RPMI8226 (cell line): ENCODE measurements at regions not wholly inside any gene's neighbourhood (a gene's known extent, or its start where the extent isn't known, plus 50 kb on each side); places are given as distances from the start of the nearest gene placed in this dataset.
A peak's percentile ranks its signal among the peaks of the same experiment; 100 is the strongest.
"Not testable (repeated sequence)": the region's sequence is repeated elsewhere in the genome, so short reads cannot be mapped to it uniquely, and the experiment has no call there.

ENCODE experiments used
- DNase-seq: peaks from one replicate; pipeline ENCODE4 v3.0.0-alpha.2; 2015

DNA sequence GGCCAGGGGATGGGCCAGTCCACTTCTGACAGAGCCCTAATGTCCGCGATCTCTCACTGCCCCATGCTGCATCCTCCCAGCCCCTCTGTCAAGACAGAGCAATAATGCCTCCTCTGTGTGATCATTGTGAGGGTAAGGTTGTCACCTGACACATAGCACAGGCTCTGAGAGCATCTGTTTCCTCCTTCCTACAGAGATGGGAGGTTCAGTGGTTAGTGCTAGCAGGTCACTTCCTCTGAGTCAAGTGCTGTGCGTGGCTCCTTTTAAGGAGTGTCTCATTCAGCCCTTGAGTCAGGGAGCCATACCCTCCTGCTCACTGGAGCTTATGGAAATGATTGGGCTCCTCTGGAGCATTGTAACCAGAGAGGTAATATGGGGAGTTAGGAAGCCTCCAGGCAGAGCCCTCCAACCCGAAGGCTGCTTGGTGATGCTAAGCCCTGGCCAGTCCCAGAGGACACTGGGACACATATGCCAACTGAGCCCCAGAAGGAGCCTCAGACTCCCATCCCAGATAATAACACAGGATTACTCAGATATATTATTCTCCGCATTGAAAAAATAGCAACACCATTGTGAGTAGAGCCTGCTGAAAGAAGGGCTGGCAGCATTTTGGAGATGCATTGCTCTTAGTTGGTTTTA lies 189.0 kb downstream of the GALNT1 start:
- DNase-seq = no peak

DNA sequence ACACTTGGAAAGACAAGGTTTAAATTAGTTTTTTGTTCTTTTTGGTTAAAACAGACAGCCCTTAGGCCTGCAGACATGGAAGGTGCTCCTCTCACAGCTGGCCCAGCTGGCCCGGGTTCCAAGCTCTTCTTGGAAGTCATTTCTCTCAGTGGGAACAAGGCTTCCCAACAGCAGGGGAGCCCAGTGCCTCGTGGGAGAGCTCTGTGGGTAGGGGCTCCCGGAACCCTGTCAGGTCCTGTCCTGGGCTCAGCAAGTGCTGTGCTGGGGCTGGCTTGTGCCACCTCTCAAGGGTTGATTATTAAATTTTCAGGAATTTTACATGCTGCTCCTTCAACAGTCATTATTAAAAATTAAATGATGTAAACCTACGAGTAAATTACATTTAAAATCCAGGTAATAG lies 189.6 kb downstream of the GALNT1 start:
- DNase-seq = no peak

DNA sequence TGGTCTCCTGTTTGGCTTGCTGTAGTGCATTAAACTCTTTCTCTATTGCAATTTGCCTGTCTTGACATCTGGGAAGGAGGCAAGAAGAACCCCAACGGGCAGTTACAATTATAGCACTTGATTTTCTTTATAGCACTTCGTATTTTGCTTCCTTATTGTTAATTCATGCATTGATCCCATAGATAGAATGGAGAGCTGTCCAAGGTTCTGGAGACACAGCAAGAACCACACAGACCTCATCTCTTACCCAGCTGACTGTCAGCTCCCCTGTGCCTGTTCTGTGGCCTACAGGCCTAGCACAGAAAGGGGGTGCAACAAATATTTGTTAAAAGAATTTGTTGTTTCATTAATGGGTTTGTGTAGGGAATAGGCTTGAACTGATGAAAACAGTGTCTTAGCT lies 194.3 kb downstream of the GALNT1 start:
- peak; percentile 12 for DNase-seq

DNA sequence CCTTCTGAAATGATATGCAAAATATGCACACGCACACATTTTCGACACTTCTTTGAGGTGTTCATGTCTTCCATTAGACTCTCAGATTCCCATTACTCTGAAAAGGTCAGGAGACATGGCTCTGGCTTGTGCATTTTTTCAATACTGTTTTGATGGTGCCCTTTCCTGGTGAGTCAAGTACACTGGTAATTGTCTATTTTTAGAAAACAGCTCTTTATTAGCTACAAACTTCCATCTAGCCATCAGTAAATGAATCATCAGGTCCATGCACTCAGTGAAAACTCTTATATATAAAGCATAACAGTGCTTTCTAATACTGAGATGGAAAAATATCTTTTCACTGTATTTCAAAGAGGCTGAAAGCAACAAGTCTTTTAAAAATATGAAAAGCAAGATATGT lies 194.9 kb downstream of the GALNT1 start:
- DNase-seq = no peak

DNA sequence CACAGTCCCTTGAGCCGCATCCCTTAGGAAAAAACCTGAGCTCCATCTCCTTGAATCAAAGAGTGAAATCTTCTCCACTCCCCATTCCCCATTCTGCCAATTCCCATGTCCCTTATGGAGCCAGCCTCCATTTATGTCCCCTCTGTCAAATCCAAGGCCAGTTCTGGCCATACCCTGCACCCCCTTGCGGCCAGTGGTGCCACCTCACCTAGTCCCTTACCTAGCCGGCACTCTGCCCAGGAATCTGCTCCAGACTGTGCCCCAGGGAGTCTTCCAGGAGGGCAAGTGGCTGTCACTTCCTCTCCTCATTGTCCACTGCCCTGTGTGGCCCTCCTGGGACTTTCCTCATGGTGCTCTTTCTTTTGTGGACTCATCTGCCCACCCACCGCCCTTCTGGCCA lies 195.4 kb upstream of the RMP24 start:
- no peak for DNase-seq

DNA sequence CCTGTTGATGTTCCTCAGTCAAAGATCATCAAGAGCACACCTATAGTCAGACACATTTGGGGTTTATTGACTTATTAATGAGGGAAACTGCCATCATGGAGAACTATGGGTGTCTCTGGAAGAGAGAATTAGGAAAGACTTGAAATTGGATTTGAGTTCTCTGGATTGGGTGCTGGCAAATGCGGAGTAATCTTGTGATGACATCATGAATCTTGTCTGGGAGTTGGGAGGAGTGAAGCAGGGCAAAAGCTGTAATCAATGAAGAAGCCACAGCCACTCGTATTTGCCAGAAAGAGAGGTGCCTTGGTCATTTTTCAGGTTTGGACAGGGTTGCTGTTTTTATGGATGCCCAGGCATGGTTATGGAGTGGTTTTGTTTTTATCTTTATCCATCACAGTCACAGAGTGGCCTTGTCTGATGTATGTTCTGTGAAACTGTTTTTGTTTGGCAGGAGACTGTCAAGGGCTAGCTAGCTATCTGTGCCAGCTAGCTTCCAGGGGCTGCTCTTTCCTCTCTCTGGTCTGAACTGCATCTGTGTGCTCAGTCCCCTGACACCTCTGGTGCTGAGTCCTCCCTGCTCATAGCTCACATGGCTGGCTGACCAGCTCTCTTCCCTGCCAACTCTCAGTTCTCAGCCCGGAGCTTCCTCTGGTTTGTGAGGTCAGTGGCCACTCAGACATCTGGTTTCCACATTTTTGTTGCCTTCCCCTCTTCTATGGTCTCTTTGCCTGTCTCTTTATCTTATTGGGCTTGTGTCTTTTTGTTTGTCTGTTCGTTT lies 193.4 kb upstream of the RMP24 start:
- no peak for DNase-seq

DNA sequence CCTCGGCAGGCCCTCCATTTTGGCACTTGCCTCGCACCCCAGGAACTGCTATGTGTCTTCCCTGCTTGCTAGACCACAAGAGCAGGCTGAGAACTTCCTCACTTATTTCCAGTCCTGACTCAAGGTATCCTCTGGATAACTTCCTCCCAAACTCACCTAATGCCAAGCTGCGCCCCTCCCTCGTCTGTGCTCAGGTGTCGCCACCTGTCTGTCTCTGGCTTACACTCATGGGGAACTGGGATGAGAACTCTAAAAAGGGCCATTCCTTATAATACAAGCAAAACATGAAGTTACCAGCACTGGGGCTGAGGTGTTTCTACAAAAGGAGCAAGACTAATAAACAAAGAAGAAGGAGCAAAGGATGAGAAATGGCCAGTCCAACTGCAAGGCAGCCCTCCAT lies 191.5 kb upstream of the RMP24 start:
- no peak for DNase-seq

DNA sequence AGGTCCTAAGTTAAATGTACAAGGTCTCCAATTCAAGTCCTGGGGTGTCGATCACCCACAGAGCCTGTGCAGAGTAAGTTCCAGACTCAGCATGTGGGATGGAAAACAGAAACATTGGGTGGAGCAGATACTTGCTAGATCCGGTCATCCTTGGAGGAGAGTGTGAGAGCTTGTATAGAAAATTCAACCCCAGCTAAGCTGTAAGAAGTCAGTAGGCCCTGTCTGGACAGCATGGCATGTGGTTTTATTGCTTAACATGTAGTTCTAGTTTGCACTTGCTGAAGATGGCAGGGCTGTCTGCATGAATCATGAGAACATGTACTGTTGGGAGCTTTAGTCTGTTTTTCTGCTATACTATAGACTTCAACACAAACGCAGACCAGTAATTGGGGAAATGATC lies 189.6 kb upstream of the RMP24 start:
- DNase-seq = no peak

DNA sequence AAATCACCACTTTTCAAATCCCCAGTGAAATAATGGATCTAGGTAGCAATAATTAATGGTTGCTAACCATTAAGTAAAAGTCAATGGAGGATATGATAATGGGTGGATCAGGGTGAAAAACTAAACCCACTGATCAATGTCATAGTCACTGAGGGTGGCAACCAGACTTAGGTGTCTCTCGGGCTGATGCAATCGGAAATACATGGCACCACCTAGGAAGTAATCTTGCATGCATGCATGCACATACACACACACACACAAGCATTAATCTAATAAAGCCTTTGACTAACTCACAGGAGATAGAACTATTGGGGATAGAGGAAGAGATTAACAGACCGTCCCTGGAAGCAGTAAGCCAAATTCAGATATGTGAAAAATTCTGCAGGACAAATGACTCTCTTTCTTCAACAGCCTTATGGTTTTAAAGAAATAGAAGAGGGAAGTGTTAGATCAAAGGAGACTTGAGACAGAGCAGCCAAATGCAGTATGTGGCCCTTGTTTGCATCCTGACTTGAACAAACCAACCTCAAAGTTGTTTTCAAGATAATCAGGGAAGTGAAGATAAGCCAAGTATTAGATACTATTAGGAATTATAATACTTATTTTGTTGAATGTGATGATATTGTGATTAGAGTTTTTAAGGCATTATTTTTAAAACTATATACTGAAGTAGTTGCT lies 186.0 kb upstream of the RMP24 start:
- DNase-seq = no peak

DNA sequence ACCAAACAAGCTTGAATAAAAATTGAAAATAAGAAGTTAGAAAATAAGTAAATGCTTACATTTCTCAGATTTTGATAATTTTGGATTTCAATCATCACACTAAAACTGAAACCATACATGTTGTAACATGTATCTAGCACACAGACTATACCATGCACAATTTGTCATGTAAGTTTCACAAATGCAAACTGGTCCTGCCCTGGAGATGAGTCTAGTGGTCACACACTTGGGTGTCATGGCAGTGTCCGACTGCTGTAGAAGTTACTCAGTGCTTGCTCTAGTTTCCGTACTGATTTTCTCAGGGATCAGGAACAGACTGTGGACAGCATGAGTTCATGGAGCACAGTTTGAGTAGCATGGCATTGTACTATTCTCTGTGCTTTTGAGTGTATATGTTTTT lies 182.9 kb upstream of the RMP24 start:
- DNase-seq = no peak

DNA sequence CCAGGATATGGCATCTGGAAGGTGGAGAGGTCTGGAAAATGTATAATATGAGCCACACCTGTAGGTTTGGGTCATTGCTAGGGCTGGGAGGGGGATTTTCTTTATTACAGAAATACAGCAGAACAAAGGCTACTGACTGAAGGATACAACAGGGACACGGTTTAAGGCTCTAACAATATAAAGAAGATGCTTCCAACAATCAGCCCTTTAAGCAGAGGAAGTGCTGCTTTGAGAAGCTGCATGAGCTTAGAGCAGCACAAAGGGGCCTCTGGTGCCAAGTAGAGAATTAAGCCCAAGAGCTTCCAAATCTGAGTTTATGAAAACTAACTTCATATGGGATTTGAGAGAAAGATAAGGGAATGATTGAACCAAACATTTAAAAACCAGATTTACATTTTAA lies 174.5 kb upstream of the RMP24 start:
- DNase-seq = no peak

DNA sequence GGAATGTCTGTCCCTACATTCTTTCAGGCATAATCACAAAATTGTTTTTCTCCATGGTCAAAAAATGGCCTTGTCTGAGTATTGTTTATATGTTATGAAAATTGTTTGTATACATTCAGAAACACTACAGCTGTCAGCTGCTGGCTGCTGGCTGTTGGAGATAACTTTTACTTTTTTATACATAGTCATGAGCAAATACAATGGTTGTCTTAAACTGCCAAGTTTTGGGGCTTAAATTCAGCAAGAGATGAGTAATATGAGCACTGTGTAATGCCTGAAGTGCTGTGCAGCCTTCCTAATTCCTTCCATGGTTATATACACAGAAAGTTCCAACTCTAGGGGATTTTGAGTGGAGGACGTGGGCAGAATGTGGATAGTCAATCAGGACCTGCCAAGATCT lies 168.9 kb upstream of the RMP24 start:
- DNase-seq = no peak

DNA sequence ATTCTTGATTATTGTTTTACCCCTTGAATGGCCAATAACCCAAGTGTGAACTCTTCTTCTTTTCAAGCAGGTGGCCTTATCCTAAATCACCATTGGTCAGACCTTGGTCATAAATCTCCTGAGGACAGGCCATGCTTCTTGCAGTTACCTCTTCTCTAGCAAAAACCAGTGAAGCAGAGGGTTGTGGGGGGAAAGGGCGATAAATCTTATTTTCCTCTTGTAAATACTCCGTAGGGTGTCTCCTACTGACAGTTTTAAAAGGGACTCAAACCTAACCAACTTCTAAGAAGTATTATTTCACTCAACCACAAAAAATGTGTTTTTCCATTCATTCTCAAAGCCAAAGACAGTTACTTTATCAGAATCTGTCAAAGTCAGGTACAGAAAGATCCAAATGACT lies 168.1 kb upstream of the RMP24 start:
- no peak for DNase-seq

DNA sequence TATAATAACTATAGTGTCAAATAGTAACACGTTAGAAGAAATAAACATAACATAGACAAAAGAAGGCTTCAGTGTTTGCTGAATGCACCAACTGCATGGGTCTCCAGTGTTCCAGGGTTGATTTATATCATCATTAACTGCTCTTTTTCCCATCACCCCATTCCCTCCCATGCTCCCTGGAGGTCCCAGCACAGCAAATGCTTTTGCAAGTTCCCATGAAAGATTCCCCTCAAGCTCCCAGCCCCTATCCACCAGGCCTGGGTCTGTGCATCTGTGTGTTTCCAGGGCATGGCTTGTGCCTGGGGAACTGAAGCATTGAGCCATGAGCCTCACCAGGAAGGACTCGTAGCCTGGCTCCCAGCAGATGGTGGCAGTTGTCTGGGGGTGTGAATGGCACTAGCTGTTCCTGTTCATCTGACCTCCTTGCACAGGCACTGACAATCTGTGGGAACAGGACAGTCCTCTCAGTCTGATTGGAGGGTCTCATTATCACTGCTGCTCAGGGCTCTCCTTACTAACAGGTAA lies 164.6 kb upstream of the RMP24 start:
- no peak for DNase-seq

DNA sequence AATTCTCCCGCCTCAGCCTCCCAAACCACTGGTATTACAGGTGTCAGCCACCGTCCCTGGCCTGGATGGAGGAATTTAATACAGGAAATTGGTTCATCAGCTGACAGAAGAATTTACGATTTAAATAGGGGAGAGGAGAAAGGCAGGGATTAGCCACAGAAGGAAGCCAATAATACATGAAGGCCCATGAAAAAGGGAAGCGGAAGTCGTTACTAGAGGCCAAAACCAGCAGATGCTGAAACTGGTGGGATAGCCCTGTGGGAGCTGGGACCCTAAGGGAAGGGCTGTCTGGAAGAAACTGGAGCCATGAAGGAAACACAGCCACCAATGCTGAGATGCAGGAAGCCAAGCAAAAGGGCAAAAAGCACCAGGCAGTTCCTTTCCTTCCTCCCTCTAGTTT lies 163.7 kb upstream of the RMP24 start:
- no peak for DNase-seq

DNA sequence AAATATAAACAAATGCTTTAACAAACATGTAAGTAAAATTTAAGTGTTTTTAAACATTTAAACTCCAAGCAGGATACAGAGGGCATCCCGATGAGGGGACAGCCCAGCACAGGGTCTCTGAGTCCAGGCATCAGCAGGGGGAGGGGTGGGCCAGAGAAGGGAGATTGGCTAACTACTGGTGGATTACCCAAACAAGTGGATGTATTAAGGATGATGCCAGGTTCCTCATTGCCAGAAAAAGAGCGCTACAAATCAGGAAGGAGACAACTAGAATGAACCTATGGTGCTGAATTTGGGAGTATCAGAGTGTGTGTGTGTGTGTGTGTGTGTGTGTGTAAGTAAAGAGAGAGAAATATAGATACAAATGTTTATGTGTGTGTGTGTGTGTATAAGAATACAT lies 162.0 kb upstream of the RMP24 start:
- no peak for DNase-seq

DNA sequence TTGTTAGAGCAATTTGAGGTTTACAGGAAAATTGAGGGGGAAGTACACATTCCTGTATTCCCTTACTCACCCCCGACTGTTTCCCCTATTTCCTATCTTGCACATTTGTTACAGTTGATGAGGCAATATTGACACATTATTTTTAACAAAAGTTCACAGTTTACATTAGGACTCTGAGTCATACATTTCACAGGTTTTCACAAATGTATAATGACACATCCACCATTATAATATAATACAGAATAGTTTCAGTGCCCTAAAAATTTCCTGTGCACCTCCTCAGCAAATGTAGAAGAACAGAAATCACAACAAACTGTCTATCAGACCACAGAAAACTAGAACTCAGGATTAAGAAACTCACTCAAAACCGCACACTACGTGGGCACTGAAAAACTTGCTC lies 160.6 kb upstream of the RMP24 start:
- DNase-seq = no peak

DNA sequence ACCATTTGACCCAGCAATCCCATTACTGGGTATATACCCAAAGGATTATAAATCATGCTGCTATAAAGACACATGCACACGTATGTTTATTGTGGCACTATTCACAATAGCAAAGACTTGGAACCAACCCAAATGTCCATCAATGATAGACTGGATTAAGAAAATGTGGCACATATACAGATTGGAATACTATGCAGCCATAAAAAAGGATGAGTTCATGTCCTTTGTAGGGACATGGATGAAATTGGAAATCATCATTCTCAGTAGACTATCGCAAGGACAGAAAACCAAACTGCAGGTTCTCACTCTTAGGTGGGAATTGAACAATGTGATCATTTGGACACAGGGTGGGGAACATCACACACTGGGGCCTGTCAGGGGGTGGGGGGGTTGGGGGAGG lies 157.5 kb upstream of the RMP24 start:
- DNase-seq = not testable (repeated sequence)

DNA sequence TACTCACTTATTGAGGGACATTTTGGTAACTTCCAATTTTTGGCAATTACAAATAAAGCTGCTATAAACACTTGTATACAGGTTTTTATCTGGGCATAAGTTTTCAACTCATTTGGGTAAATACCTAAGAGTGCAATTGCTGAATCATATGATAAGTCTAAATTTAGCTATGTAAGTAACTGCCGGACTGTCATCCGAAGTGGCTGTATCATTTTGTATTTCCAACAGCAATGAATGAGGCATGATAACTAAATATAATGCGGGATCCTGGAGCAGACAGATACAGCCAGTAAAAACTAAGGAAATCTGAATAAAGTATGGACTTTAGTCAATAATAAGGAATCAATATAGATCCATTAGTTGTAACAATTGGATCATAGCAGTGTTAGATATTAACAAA lies 156.5 kb upstream of the RMP24 start:
- no peak for DNase-seq

DNA sequence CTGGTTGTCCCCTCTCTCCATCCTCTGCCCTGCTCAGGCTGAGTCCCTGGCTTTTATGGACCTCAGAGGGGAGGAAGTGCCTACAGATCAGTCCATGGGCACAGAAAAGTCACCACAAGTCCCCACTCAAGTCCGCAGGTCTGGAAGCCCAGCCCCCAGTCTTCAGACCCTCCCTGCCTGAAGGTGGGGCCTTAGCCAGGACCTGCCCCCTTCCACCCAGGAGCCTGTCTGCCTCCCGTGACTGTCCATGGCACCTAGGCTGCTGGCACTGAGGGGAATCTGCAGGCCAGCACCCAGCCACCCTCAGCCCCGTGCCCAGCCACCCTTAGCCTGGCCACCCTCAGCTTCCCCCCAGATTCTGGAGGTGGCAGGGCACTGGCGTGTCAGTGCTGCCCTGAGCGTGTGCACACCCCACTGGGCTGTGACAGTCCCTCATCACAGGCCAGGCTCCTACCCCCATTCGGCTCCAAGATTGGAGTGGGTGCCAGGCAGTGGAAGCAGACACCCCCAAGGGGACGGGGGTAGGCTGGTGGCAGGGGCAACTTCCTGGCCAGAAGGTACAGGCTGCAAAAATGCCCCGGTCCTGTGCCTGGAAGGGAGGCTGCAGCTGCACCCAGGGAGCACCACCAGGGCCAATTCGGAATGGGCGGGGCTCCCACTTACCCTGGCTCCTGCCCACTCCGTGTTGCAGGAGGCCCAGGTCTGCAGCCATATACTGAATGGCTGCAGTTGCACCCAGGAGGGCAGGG lies 154.7 kb upstream of the RMP24 start:
- DNase-seq = no peak

DNA sequence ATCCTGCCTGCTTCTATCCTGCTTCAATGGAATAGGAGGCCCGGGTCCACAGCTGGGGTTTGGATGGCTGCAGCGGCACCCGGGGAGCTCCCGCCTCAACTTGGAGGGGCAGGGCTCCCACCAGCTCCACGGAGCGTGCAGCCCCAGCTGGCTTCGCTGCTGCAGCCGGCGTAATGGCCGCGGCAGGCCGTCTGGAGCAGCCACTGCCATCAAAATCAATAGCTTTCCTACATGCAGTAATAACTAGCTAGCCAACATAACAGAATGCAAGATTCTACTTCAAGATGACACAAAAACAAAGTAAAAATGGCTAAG lies 154.2 kb upstream of the RMP24 start:
- DNase-seq = no peak

DNA sequence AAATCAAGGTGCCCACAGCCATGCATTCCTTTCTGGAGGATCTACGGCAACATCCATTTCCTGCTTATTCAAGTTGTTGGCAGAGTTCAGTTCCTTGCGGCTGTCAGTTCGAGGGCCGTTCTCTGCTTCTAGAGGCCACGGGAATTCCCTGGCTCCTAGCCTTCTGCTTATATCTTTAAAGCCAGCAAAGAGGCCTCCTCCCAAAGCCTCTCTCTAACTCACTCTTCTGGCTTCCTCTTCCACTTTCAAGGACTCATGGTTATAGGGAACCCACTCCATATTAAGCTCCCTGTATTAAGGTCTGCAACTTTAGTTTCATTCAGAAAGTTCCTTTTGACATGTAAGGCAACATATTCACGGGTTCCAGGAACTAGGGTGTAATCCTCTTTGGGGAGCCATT lies 150.1 kb upstream of the RMP24 start:
- no peak for DNase-seq

DNA sequence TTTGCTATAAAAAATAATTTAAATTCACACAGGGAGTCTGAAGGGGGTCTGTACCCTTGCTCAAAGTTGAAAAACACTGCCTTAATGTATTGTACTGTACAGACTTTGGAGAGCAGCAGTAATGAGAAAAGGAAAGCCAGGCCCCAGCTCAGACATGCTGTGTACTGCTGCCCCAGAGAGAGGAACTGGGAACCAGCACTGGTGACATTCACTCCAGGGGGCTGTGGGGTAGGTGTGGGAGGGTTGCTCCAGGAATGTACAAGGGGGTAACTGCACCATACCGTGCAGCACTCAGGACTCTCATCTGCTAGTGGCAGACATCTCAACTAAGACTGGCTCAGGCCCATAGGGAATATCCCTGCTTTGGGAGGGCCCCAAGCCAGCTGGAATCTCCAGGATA lies 146.0 kb upstream of the RMP24 start:
- no peak for DNase-seq
